Stimulated activated CD4-positive, alpha-beta T cell treated with anti-CD3 and anti-CD28 coated beads, Interleukin-4, amount 100 ng/mL, for 48 hours (primary cell): ENCODE measurements at regions not wholly inside any gene's neighbourhood (a gene's known extent, or its start where the extent isn't known, plus 50 kb on each side); places are given as distances from the start of the nearest gene placed in this dataset.
"Not testable (repeated sequence)": the region's sequence is repeated elsewhere in the genome, so short reads cannot be mapped to it uniquely, and the experiment has no call there.

Source experiments
- DNase-seq, 2 donors: peaks; one replicate each; pipeline ENCODE4 v3.0.0-alpha.2; 2020; ENCODE audit warnings: low read depth in 2 of 2

GRCh38 chr2:124967325-124967724, 942.2 kb downstream of the CNTNAP5 start:
- DNase-seq: no peak

GRCh38 chr2:124970030-124970429, 944.9 kb downstream of the CNTNAP5 start:
- no peak for DNase-seq

DNA sequence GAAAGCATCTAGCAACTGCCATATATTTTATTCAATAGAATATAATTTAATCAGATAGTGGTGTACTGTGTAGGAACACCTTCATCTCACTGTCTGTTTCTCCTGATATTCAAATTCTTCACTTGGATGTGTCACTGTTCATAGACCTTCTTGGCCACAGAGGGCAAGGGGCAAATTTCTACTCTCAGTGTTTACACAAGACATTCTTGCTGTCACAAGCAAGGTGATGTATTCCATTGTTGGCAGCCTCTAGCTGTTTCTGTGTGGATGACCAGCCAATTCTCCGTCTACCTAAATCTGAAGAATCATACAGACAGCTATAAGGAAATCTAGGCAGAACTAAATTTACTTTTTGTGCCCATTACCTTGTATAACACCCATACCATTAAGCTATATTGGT, 948.3 kb downstream of the CNTNAP5 start:
- no peak for DNase-seq

DNA sequence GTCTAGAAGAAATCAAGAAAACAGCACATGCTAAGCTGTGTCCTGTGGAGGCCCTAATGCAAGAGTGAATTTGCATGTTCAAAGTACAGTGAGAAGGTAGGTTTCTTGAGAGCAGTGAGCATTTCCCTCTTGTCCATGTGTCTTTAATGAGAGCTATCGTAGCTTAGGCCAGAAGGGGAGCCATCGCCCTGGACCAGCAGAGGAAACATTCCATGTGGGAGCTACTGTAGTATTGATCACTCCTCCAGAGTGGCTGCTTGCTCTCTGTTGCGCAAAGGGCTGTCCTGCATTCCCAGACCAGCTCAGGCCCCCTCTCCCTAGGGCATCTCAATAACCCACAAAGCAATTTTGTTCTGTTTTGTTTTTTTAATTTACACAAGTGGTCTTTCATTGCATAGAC, 950.1 kb downstream of the CNTNAP5 start:
- no peak for DNase-seq

DNA sequence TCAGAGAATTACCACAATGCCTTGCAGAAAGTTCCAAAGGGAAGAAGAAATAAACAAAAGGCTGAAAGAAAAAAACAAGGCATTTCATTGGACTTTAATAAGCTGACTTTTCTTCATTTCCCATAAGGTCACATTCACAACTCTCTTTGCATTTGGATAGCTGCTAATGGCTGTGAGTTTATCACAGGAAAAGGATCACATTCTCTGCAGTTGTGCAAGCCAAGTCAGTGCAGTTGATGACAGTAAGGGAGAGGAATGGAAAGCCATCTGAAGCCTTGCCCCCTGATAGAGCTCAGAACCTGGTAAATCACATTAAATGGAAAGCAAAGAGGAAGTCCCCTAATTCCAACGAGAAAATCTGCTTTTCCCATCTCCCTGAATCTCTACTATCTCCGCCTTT, 950.6 kb downstream of the CNTNAP5 start:
- no peak for DNase-seq

GRCh38 chr2:124978597-124978996, 953.5 kb downstream of the CNTNAP5 start:
- DNase-seq: no peak

GRCh38 chr2:124983595-124983994, 958.5 kb downstream of the CNTNAP5 start:
- DNase-seq: no peak

- DNase-seq: no peak
These were observed 960.2 kb downstream of the CNTNAP5 start for GRCh38 chr2:124985270-124985669.

DNA sequence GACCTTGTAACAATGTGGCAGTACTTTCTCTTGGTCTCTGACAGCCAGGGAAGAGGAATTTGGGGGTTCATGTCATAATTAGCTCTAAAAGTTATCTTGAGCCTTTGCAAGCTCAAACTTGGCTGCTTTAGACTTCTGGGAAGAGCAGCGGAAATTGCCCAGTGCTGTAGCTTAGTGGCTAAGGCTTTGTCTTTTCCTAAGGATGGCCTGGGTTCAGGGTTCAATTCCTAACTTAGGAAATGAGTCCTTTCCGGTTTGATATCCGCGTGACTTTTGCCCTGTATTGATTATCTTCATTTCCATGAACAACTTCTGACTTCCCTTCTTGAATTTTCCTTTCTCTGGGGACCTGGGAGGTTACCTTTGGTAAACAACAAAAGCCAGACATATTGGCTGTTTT, 961.0 kb downstream of the CNTNAP5 start:
- no peak for DNase-seq

DNA sequence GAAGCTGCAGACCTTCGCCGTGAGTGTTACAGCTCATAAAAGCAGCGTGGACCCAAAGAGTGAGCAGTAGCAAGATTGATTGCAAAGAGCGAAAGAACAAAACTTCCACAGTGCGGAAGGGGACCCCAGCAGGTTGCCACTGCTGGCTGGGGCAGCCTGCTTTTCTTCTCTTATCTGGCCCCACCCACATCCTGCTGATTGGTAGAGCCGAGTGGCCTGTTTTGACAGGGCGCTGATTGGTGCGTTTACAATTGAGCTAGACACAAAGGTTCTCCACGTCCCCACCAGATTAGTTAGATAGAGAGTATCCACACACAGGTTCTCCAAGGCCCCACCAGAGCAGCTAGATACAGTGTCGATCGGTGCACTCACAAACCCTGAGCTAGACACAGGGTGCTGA, 961.8 kb downstream of the CNTNAP5 start:
- not testable (repeated sequence) for DNase-seq

- not testable (repeated sequence) for DNase-seq
These were observed 962.3 kb downstream of the CNTNAP5 start for GRCh38 chr2:124987436-124987835.

- DNase-seq: no peak
These were observed 963.0 kb downstream of the CNTNAP5 start for GRCh38 chr2:124988111-124988510.

DNA sequence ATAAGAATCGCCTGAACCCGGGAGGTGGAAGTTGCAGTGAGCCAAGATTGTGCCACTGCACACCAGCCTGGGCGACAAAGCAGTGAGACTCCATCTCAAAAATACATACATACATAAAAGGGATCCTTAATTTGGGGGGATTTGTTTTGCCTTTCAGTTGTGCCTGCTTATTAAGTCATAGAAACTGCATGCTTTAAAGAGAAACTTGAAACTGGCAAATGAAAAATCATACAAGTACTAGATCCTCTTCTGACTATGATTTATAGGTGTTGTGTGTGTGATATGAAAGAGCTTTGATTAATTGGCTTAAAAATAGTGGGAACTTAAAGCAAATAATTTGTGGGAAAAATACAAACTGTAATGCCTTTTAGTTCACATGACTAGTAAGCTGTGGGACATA, 963.7 kb downstream of the CNTNAP5 start:
- DNase-seq: no peak

DNA sequence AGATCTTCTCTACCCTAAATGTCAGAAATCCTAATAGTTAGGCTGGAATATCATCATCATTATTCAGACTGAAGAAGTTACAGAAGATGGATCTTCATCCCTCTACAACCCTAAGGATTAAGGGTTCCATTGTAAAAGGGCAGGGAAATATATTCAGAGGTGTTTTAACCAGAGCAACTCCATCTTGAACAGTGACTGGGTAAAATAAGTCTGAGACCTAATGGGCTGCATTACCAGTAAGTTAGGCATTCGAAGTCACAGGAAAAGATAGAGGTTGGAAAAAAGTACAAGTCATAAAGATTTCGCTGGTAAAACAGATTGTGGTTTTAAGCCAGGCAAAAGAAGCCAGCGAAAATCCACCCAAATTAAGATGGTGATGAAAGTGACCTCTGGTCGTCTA, 968.7 kb downstream of the CNTNAP5 start:
- DNase-seq: no peak

DNA sequence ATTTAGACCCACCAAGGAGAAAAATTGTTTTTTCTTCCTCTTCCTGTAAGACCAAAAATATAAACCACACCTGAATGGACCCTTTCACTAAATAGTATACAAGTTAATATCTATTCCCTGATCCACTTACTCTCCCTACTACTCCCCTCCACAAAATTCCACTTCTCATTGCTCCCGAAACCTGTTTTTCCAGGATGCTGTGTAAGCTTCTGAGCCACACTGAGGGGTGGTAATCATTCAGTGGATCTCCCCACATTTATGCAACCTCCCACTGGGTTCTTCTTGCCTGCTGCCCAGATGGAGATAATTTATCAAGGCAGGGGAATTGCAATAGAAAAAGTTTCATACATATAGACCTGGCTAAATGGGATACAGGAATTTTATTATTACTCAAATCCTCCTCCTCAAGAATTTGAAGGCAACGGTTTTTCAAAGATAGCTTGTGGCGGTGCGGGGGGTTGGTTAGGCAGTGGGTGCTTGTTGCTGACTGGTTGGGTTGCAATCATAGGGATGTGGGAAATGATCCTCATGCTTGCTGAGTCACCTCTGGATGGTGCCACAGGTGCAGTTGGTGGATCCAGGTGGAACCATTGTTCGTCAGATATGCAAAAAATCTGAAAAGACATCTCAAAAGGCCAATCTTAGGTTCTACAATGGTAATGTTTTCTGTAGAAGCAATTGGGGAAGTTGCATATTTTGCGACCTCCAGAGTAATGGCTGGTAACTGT, 970.3 kb downstream of the CNTNAP5 start:
- no peak for DNase-seq

DNA sequence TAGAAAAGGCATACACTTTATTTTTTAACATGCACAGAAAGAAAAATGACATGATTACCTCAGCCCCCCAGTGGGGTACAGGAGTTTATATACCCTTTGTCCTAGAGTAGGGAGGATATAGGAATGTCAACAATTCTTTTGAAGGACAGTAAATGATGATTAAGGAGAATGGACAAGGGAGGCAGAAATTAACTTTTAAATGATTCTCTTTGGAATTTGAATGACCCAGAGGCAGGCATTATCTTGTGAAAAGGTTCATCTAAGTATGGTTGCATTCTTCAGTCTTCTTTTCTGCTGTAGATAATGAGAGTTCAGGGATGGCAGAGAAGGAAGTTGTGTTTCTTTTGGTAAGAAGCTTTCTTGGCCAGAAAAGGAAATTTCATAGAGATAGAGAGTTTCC, 971.3 kb downstream of the CNTNAP5 start:
- no peak for DNase-seq

GRCh38 chr2:124999906-125000305, 974.8 kb downstream of the CNTNAP5 start:
- no peak for DNase-seq

GRCh38 chr2:125004106-125004800, 979.2 kb downstream of the CNTNAP5 start:
- no peak for DNase-seq

DNA sequence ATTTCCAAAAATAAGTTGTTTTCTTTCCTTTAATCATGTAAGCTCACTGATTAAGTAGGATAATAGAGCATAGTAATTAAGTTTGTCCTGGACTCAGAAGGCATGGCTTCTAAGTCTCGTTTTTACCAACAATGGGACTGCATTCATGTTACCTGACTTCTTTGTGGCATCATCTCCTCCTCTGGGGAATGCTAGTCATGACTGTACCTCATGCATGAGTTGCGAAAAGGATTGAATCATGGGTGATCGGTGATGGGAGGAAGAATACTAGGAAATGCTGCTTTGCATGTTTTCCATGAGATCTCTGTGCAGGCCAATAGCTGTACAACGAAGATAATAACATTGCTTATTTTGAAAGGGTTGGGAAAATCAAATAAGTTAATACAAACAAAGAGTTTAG, 981.6 kb downstream of the CNTNAP5 start:
- no peak for DNase-seq

DNA sequence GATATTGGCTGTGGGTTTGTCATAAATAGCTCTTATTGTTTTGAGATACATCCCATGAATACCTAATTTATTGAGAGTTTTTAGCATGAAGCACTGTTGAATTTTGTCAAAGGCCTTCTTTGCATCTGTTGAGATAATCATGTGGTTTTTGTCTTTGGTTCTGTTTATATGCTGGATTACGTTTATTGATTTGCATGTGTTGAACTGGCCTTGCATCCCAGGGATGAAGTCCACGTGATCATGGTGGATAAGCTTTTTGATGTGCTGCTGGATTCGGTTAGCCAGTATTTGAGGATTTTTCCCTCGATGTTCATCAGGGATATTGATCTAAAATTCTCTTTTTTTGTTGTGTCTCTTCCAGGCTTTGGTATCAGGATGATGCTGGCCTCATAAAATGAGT, 1003.6 kb downstream of the CNTNAP5 start:
- not testable (repeated sequence) for DNase-seq

- no peak for DNase-seq
These were observed 1008.8 kb downstream of the CNTNAP5 start for GRCh38 chr2:125033871-125034270.

- DNase-seq: no peak
These were observed 1012.1 kb downstream of the CNTNAP5 start for GRCh38 chr2:125037135-125037653.

DNA sequence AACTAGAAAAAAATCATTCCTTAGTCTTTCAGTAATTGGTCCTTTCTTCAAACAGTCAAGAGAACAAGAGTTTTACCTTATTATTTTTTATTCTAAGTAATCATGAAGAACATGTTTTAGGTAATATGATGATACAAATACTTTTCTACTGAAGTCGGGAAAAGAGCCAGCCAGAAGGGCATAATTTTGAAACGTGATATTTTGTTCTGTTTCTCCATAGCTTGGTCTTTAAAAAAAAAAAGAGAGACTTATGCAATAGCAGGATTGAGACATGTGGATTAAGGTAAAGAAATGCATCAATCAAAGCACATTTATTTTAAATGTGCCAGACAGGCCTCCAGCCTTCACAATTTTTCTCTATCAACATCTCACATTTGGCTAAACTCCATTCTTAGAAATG, 1016.8 kb downstream of the CNTNAP5 start:
- DNase-seq: no peak
